ENCODE measurements at regions not wholly inside any gene's neighbourhood (a gene's known extent, or its start where the extent isn't known, plus 50 kb on each side); places are given as distances from the start of the nearest gene placed in this dataset.

GRCh38 chr3:88291486-88291885 is 141.7 kb downstream of the C3orf38 start:
- no peak for DNase-seq (ENCODE audit: low read depth in 1 of 2, low spot score in 1 of 2)
- no peaks in the 10 kb centered on the region for H3K27me3 ChIP-seq (ENCODE audit: insufficient read depth, poor library complexity, severe bottlenecking)
- TF ChIP-seq GABPA (IDR thresholded peaks at IDR 0.05; ENCODE audit: low read depth) = no peak
- TF ChIP-seq REST (IDR thresholded peaks at IDR 0.05; ENCODE audit: insufficient replicate concordance, low read depth) = no peak
- TF ChIP-seq, protein P1, sequence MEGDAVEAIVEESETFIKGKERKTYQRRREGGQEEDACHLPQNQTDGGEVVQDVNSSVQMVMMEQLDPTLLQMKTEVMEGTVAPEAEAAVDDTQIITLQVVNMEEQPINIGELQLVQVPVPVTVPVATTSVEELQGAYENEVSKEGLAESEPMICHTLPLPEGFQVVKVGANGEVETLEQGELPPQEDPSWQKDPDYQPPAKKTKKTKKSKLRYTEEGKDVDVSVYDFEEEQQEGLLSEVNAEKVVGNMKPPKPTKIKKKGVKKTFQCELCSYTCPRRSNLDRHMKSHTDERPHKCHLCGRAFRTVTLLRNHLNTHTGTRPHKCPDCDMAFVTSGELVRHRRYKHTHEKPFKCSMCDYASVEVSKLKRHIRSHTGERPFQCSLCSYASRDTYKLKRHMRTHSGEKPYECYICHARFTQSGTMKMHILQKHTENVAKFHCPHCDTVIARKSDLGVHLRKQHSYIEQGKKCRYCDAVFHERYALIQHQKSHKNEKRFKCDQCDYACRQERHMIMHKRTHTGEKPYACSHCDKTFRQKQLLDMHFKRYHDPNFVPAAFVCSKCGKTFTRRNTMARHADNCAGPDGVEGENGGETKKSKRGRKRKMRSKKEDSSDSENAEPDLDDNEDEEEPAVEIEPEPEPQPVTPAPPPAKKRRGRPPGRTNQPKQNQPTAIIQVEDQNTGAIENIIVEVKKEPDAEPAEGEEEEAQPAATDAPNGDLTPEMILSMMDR (IDR thresholded peaks at IDR 0.05; ENCODE audit: insufficient read depth, low read length) = no peak
- no peak for TF ChIP-seq SPI1 (IDR thresholded peaks at IDR 0.05; ENCODE audit: borderline replicate concordance, low read depth)
- no peak for TF ChIP-seq POLR2AphosphoS5 (IDR thresholded peaks at IDR 0.05; ENCODE audit: low read depth)
- H3K4me3 ChIP-seq (replicated peaks; ENCODE audit: insufficient read depth, low read length) = no peak overlapping the region
- no peak overlapping the region for H3K27ac ChIP-seq (replicated peaks)

DNA sequence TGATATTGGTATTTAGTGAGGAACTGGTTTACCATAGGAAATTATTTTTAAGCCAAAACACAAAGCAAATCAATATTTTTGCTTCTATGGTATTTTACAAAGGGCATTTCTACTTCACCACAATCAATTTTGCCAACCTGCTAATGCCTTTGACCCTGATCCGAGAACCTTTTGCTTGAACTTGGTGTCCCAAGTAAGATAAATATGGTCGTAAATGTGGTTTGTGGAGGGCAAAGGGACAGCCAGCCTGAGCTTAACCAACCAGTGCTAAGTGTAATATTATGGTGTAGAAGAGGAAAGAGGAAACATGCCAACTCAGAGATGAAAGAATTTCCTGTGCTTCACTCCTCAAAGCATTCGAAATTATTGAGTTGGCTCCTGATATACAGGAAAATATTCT is 148.4 kb downstream of the C3orf38 start:
- no peak for DNase-seq (ENCODE audit: low read depth in 1 of 2, low spot score in 1 of 2)
- TF ChIP-seq SPI1 (IDR thresholded peaks at IDR 0.05; ENCODE audit: borderline replicate concordance, low read depth) (no peak), REST (IDR thresholded peaks at IDR 0.05; ENCODE audit: insufficient replicate concordance, low read depth) (no peak), GABPA (IDR thresholded peaks at IDR 0.05; ENCODE audit: low read depth) (no peak), POLR2AphosphoS5 (IDR thresholded peaks at IDR 0.05; ENCODE audit: low read depth) (no peak)
- TF ChIP-seq, protein P1 (IDR thresholded peaks at IDR 0.05; ENCODE audit: insufficient read depth, low read length) = no peak

DNA sequence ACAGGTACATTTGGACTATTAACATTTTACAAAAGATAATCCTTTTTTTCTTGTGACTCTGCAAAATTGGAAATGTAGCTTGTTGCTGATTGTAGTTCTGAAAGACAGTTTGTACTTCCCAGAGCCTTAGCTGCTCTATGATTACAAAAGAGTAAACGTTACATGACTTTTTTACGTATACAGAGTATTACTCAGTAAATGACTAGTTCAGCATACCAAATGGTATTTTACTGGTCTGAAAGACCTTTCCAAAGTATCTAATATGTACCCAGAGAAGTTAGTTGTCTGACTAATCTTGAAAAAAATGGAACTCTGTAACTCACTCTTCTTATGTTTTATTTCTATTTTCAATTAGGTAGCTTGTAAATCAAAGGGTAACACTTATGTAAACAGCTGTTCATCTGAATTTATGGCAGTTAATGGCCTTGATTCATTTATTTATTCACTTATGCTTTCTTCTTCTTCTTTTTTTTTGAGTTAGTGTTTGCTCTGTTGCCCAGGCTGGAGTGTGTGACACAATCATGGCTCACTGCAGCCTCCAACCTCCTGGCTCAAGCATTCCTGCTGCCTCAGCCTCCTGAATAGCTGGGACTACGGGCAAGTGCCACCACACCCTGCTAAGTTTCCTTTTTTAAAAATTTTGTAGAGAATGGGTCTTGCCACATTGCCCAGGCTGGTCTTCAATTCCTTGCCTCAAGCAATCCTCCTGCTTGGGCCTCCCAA is 151.7 kb downstream of the C3orf38 start:
- Histone ChIP-seq H3K4me3 (replicated peaks; ENCODE audit: insufficient read depth, low read length) (no peak overlapping the region), H3K27ac (replicated peaks) (no peak overlapping the region), H3K27me3 (ENCODE audit: insufficient read depth, poor library complexity, severe bottlenecking) (no peaks in the 10 kb centered on the region)
- no peak for TF ChIP-seq SPI1 (IDR thresholded peaks at IDR 0.05; ENCODE audit: borderline replicate concordance, low read depth)
- no peak for TF ChIP-seq REST (IDR thresholded peaks at IDR 0.05; ENCODE audit: insufficient replicate concordance, low read depth)
- TF ChIP-seq GABPA (IDR thresholded peaks at IDR 0.05; ENCODE audit: low read depth) = no peak
- TF ChIP-seq, protein P1 (IDR thresholded peaks at IDR 0.05; ENCODE audit: insufficient read depth, low read length) = no peak
- TF ChIP-seq POLR2AphosphoS5 (IDR thresholded peaks at IDR 0.05; ENCODE audit: low read depth) = no peak
- DNase-seq (ENCODE audit: low read depth in 1 of 2, low spot score in 1 of 2) = no peak

More for the DNA sequence above, 148.4 kb downstream of the C3orf38 start:
- H3K27me3 ChIP-seq (ENCODE audit: insufficient read depth, poor library complexity, severe bottlenecking) = no peaks in the 10 kb centered on the region
- H3K27ac ChIP-seq (replicated peaks) = no peak overlapping the region
- no peak overlapping the region for H3K4me3 ChIP-seq (replicated peaks; ENCODE audit: insufficient read depth, low read length)
